Upper lobe of left lung (tissue), 6 donors: ENCODE measurements at regions not wholly inside any gene's neighbourhood (a gene's known extent, or its start where the extent isn't known, plus 50 kb on each side); places are given as distances from the start of the nearest gene placed in this dataset.

Experiments
- ATAC-seq, 2 donors: fragments of 200-7000 bp; cut with Tn5 transposase; one replicate each; pipeline ENCODE4 v1.9.1; 2022; ENCODE audit warnings: mild to moderate bottlenecking in 2 of 2, moderate library complexity in 2 of 2; ENCODE audit not compliant: low FRiP score in 2 of 2
- DNase-seq, 2 donors: peaks; one replicate each; pipeline ENCODE4 v3.0.0-alpha.2; 2019 to 2020
- H3K27ac ChIP-seq, 4 donors: fragments of 200-600 bp; sonication (generic); one replicate each; pipeline ENCODE4 v1.5.1; 2016 to 2019
- H3K27me3 ChIP-seq, 4 donors: fragments of 200-600 bp; sonication (generic); one replicate each; pipeline ENCODE4 v1.5.1; 2017 to 2019
- H3K36me3 ChIP-seq, 4 donors: fragments of 200-600 bp; sonication (generic); one replicate each; pipeline ENCODE4 v1.5.1; 2016 to 2019
- H3K4me1 ChIP-seq, 4 donors: fragments of 200-600 bp; sonication (generic); one replicate each; pipeline ENCODE4 v1.5.1; 2018 to 2019
- H3K4me3 ChIP-seq, 4 donors: fragments of 200-600 bp; sonication (generic); one replicate each; pipeline ENCODE4 v1.5.1; 2017 to 2019; ENCODE audit warnings: mild to moderate bottlenecking in 2 of 4, moderate library complexity in 1 of 4
- H3K9me3 ChIP-seq, 4 donors: fragments of 200-600 bp; sonication (generic); one replicate each; pipeline ENCODE4 v1.5.1; 2018 to 2019
- EP300 ChIP-seq, 4 donors: sonication (generic); formaldehyde crosslinking; IDR thresholded peaks; one replicate each; pipeline ENCODE4 v1.5.1; 2017; ENCODE audit warnings: antibody characterized with exemption in 4 of 4, control low read depth in 2 of 4
- POLR2A ChIP-seq, 4 donors: fragments of 450-650 bp; IDR thresholded peaks; one replicate each; pipeline ENCODE4 v1.5.1; 2016 to 2017; ENCODE audit warnings: antibody characterized with exemption in 4 of 4, mild to moderate bottlenecking in 2 of 4
- POLR2AphosphoS5 ChIP-seq, 2 donors: sonication (generic); formaldehyde crosslinking; IDR thresholded peaks; one replicate each; pipeline ENCODE4 v1.5.1; 2017; ENCODE audit warnings: antibody characterized with exemption in 2 of 2
- WGBS, 2 donors: methylation state at CpG; one replicate each; pipeline ENCODE4 v1.1.5; 2017 to 2018; 5-methylcytosine and 5-hydroxymethylcytosine counted together
- TF ChIP-seq, protein P1 (sequence below), 6 experiments: fragments of 450-650 bp in 4 of 6; fragments of 200-600 bp in 2 of 6; sonication (generic) in 2 of 6; IDR thresholded peaks; one replicate each; pipeline ENCODE4 v1.5.1; 2016 to 2019; ENCODE audit warnings: antibody characterized with exemption in 6 of 6
- donor health status: DM: no; HTN: no; CAD: no; lungs with moderate emphysema.
- donor health status: DM: no; HTN: yes; CAD: no; lungs with severe emphysema.

DNA sequence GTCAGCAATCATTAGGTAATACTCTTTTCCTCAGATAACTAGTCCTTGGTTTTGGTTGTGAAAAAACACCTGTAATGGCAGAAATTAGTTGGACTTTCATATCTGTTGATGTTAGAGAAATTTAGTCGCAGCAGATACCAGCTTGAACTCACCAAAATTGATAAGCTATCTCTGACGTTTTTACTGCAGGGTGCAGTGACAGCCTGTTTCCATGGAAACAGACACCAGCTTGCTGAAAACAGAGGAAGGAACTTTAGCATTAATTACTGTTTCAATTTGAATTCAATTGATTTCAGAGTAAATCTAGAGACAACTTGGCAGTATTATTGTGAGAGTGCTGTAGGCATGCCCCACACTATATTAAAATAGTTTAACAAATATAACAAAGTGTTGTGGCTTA lies 246.5 kb downstream of the PPP1R2C start:
- Histone ChIP-seq H3K27me3 (no peaks in the 10 kb centered on the region), H3K4me1 (no peaks in the 10 kb centered on the region), H3K27ac (no peak overlapping the region), H3K4me3 (no peak overlapping the region), H3K36me3 (no peaks in the 10 kb centered on the region), H3K9me3 (no peaks in the 10 kb centered on the region)
- no peak for ATAC-seq
- DNase-seq: no peak
- TF ChIP-seq, protein P1, sequence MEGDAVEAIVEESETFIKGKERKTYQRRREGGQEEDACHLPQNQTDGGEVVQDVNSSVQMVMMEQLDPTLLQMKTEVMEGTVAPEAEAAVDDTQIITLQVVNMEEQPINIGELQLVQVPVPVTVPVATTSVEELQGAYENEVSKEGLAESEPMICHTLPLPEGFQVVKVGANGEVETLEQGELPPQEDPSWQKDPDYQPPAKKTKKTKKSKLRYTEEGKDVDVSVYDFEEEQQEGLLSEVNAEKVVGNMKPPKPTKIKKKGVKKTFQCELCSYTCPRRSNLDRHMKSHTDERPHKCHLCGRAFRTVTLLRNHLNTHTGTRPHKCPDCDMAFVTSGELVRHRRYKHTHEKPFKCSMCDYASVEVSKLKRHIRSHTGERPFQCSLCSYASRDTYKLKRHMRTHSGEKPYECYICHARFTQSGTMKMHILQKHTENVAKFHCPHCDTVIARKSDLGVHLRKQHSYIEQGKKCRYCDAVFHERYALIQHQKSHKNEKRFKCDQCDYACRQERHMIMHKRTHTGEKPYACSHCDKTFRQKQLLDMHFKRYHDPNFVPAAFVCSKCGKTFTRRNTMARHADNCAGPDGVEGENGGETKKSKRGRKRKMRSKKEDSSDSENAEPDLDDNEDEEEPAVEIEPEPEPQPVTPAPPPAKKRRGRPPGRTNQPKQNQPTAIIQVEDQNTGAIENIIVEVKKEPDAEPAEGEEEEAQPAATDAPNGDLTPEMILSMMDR (IDR thresholded peaks at IDR 0.05): no peak
- TF ChIP-seq POLR2AphosphoS5 (IDR thresholded peaks at IDR 0.05) (no peak), POLR2A (IDR thresholded peaks at IDR 0.05) (no peak), EP300 (IDR thresholded peaks at IDR 0.05) (no peak)
- 33 to 50% methylated on average over 2 of the region's 2 CpGs for WGBS, 2 donors

DNA sequence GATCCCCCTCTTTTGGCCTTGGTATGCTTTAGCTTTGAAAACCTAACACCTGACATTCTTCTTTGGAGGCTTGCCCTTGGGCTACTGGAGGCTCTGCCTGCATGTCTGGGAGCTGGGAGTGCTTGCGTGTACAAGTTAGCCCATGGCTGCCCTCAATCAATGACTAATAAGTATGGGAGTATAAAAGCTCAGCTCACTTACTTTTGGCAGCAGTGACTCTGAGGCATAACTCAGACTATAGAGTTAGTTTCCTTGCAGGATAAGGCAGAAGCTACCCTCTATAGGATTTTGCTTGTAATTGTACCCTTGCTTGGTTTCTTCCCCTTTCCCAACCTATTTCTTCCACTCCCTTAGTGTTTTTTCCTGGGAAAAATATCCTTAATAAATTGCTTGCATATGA lies 247.9 kb downstream of the PPP1R2C start:
- Histone ChIP-seq H3K4me3 (no peak overlapping the region), H3K4me1 (no peaks in the 10 kb centered on the region)
- no peak for ATAC-seq

DNA sequence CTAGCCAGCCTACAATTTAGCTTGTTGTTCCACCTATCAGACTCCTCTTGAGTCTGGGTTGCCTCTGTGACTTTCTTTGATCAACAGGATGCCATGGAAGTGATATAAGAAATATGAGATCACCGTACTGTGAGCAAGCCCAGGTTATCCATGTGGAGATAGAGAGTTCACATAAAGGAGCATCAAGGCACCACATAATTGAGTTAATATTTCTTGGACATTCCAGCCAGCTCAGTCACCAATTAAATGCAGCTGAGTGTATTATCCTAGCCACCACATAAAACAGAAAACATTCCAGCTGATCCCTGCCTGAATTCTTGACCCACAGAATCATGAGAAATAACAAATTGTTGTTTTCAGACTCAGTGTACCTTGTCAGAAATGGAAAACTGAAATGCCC lies 253.6 kb downstream of the PPP1R2C start:
- 74 to 75% methylated on average over 1 of the region's 1 CpG for WGBS, 2 donors

More for the DNA sequence above, 247.9 kb downstream of the PPP1R2C start:
- Histone ChIP-seq H3K9me3 (no peaks in the 10 kb centered on the region), H3K27me3 (no peaks in the 10 kb centered on the region), H3K27ac (no peak overlapping the region), H3K36me3 (no peaks in the 10 kb centered on the region)
- no peak for TF ChIP-seq POLR2AphosphoS5 (IDR thresholded peaks at IDR 0.05)
- WGBS, 2 donors: 88 to 100% methylated on average over 1 of the region's 1 CpG
- no peak for DNase-seq

DNA sequence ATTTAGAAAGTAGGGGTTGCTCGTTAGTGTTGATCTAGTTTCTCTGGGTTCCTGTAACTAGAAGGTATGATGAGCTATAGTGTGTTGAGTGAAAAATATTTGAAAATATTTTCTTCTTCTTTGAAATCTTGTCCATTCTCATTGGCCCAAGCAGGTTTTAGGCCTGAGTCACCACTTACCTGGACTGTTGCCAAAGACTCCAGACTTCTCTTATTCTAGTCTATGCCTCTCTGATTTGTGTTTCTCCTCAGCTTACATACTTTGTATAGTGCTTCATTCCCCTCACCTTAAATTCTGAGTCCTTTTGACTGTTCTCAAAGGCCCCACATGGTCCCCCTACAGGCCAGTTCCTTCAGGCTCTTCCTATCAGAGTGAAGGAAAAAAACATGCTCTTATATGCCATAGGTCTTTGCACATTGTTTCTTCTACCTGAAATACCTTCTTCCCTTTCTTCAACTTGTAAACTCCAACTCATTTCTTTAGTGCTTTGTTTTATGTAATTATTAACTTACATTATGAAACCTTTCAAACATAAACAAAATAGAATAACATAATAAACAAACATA lies 258.2 kb downstream of the PPP1R2C start:
- Histone ChIP-seq H3K27me3 (no peaks in the 10 kb centered on the region), H3K27ac (no peak overlapping the region), H3K4me1 (no peaks in the 10 kb centered on the region), H3K36me3 (no peaks in the 10 kb centered on the region), H3K4me3 (no peak overlapping the region), H3K9me3 (no peaks in the 10 kb centered on the region)
- ATAC-seq (no peak), DNase-seq (no peak)
- 73 to 96% methylated on average over 1 of the region's 1 CpG for WGBS, 2 donors
- TF ChIP-seq EP300 (IDR thresholded peaks at IDR 0.05) (no peak), POLR2AphosphoS5 (IDR thresholded peaks at IDR 0.05) (no peak), POLR2A (IDR thresholded peaks at IDR 0.05) (no peak)
- TF ChIP-seq, protein P1 (IDR thresholded peaks at IDR 0.05): no peak

More for the DNA sequence above, 253.6 kb downstream of the PPP1R2C start:
- H3K4me3 ChIP-seq: no peak overlapping the region
- H3K27me3 ChIP-seq: no peaks in the 10 kb centered on the region
- no peak overlapping the region for H3K27ac ChIP-seq
- H3K9me3 ChIP-seq: no peaks in the 10 kb centered on the region
- no peaks in the 10 kb centered on the region for H3K4me1 ChIP-seq
- DNase-seq (no peak), ATAC-seq (no peak)
- no peaks in the 10 kb centered on the region for H3K36me3 ChIP-seq
- TF ChIP-seq POLR2AphosphoS5 (IDR thresholded peaks at IDR 0.05) (no peak), EP300 (IDR thresholded peaks at IDR 0.05) (no peak), POLR2A (IDR thresholded peaks at IDR 0.05) (no peak)
- TF ChIP-seq, protein P1 (IDR thresholded peaks at IDR 0.05): no peak

DNA sequence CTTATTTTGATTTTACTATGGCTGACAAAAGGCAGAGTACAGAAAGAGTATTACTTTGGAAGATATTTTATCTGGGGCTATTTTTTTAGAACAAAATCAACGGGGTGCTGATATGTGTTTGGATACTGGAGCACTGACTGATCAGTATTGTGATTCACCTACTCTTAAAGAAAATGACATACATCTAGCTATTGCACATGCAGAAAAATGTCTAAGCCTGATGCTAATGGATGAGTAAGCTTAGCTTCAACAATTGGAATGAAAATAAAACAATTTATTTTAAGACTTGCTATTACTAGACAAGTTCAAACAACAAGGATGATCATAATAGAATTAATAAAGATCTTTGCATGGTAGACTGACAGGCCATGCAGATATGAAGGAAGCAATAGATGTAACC lies 262.0 kb downstream of the PPP1R2C start:
- H3K27me3 ChIP-seq: no peaks in the 10 kb centered on the region
- H3K27ac ChIP-seq: no peak overlapping the region
- H3K4me3 ChIP-seq: no peak overlapping the region
- ATAC-seq (no peak), DNase-seq (no peak)
- peaks cover 0 to 7% (median 0%) of the 10 kb centered on the region in 4 donors for H3K9me3 ChIP-seq
- no peaks in the 10 kb centered on the region for H3K36me3 ChIP-seq
- 87 to 92% methylated on average over 1 of the region's 1 CpG for WGBS, 2 donors
- TF ChIP-seq, protein P1 (IDR thresholded peaks at IDR 0.05): no peak
- TF ChIP-seq POLR2A (IDR thresholded peaks at IDR 0.05): no peak
- TF ChIP-seq POLR2AphosphoS5 (IDR thresholded peaks at IDR 0.05): no peak
- no peak for TF ChIP-seq EP300 (IDR thresholded peaks at IDR 0.05)
- no peaks in the 10 kb centered on the region for H3K4me1 ChIP-seq
